Uterus (tissue), 2 donors: ENCODE measurements at regions not wholly inside any gene's neighbourhood (a gene's known extent, or its start where the extent isn't known, plus 50 kb on each side); places are given as distances from the start of the nearest gene placed in this dataset.

Source experiments
- CTCF ChIP-seq, 4 experiments: fragments of 200-600 bp in 2 of 4; fragments of 450-650 bp in 2 of 4; sonication (generic) in 2 of 4; IDR thresholded peaks; one replicate each; pipeline ENCODE4 v1.5.1; 2016 to 2019; ENCODE audit warnings: antibody characterized with exemption in 4 of 4, mild to moderate bottlenecking in 2 of 4, moderate library complexity in 1 of 4
- POLR2A ChIP-seq, 2 donors: fragments of 450-650 bp; IDR thresholded peaks; one replicate each; pipeline ENCODE4 v1.6.1; 2016; ENCODE audit warnings: antibody characterized with exemption in 2 of 2, mild to moderate bottlenecking in 1 of 2, moderate library complexity in 1 of 2

GRCh38 chr10:59513558-59513957, 151.2 kb upstream of the FAM13C start:
- TF ChIP-seq CTCF (IDR thresholded peaks at IDR 0.05) (no peak), POLR2A (IDR thresholded peaks at IDR 0.05) (no peak)
